GM19468 (cell line): ENCODE measurements at regions not wholly inside any gene's neighbourhood (a gene's known extent, or its start where the extent isn't known, plus 50 kb on each side); places are given as distances from the start of the nearest gene placed in this dataset.
"Not testable (repeated sequence)": the region's sequence is repeated elsewhere in the genome, so short reads cannot be mapped to it uniquely, and the experiment has no call there.

Experiments
- ATAC-seq: cut with Tn5 transposase; IDR thresholded peaks from one replicate; pipeline ENCODE4 v1.9.1; 2021; ENCODE audit warnings: mild to moderate bottlenecking, moderate library complexity, moderate number of reproducible peaks; ENCODE audit not compliant: unreplicated experiment; ENCODE audit errors: extremely low read depth

DNA sequence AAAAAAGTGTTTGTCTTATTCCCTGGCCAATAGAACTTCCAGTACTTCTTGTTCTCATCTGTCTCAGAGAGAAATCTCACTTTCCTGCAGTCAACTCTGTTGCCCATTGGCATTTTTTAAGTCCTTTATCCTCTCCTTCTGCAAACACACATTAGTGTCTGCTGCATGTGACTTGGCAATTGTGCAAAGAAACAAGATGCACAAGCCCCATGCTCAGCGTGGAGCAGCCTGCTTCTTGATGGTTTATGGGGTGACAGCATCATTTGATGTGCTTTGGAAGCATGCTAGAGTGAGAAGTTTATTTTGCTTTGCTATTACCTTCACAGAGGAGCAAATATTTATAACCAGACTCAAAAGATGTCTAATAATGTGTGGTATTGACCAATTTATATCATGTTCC, 238.2 kb downstream of the FAT3 start:
- no peak for ATAC-seq

DNA sequence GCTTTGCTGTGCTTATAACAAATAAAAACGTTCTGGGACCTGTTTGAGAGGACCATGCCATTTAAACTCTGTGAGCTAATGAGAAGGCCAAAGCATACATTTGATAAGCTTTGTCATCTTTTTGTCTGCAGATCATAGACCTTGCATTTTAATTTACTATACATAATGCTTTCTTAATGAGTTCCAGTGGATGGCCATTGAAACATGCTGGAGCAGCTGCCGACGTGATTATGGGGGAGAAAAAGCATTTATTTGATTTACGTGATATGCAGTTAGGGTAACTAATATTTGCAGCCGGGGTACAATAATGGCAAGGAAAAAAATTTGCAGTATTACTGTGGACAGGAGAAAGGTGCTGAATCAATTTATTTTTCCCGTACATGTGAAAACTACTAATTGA, 240.2 kb downstream of the FAT3 start:
- ATAC-seq: no peak

DNA sequence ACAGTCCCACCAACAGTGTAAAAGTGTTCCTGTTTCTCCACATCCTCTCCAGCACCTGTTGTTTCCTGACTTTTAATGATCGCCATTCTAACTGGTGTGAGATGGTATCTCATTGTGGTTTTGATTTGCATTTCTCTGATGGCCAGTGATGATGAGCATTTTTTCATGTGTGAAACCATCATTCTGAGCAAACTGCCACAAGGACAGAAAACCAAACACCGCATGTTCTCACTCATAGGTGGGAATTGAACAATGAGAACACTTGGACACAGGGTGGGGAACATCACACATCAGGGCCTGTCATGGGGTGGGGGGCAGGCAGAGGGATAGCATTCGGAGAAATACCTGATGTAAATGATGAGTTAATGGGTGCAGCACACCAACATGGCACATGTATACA, 240.8 kb downstream of the FAT3 start:
- not testable (repeated sequence) for ATAC-seq

DNA sequence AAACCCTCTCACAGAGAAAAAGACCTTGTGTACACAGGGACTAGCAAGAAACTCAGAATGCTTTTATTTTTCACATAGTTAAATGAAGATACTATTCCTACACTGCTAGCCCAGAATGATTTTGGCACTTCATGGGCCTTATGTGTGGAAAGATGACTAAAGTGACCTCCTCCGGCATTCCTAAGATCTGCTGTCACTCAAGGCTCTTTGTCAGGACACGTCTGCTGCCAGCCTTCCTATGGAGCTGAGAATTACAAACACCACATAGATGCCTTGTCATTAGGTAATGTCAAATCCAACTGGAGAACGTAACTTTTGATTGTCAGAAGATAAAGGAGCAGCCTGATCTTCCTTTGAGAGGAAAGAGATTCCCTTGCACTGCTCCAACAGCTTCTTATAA, 249.1 kb downstream of the FAT3 start:
- no peak for ATAC-seq

DNA sequence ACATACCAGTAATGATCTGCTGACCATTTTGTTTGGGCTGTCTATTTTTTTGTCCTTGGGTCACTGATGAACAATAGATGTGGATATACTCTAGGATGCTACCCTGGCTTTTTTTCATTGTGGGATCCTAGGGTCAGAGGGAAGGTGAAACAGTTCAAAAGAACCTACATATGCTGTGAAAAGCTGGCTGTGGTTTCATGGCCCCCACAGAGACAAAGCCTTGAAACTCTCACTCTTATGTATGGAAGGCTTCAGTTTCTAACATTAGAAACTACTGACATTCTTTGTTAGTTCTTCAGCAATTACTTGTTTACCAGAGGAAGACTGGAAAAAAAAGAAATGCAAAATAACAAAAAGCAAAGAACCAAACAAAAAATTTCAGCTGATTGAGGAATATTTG, 250.7 kb downstream of the FAT3 start:
- no peak for ATAC-seq

DNA sequence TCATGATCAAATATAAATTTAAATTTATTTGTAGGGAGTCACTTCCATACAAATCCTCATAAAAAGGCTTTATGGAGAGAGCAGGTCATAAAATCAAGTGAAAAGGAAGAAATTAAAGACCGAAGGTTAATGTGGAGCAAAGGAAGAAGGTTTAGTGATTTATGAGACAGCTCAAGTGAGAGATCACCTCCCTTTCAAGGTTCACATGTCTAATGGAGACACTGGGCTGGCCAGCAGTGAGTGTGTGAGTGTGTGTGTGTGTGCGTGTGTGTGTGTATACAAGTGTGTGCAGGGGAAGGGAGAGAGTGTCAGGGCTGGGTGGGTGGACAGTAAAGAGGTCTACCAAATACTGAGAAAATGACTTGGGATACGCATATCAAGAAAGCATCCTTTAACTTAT, 251.2 kb downstream of the FAT3 start:
- ATAC-seq: no peak

DNA sequence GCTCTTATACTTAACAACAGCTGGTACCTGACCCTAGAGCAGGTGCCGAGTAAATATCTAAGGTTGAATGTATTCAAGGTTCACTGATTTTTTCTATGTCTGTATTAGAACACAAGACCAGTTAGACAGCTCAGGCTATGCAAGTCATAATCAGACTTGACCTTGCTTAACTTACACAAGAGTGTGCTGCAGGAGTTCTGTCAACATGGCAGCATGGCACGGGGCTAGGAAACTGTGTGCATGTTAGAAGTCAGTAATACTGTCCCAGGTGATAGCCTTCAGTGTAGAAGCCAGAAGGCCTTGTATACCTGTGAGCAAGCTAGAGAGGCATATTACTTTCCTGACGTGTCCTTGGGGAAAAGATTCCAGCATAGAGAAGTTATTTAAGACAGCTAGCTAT, 253.1 kb downstream of the FAT3 start:
- no peak for ATAC-seq

DNA sequence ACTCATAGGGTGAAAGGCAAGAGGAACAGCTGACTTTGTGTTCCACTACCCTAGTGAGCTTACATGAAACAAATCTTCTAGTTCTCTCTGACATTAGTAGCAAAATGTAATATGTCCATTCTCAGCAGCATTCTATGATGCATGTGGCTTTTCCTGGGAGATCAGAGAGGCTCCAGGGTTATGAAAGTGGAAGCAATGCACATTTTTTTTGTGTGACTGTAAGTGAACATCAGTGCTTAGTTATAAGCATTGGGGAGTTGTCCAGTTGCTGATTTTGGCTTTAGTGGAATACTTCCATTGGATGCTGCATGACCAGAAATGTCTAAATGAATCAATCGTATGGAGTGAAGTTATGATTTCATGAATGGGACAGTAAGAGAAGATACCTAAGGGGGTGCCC, 255.9 kb downstream of the FAT3 start:
- ATAC-seq: no peak

DNA sequence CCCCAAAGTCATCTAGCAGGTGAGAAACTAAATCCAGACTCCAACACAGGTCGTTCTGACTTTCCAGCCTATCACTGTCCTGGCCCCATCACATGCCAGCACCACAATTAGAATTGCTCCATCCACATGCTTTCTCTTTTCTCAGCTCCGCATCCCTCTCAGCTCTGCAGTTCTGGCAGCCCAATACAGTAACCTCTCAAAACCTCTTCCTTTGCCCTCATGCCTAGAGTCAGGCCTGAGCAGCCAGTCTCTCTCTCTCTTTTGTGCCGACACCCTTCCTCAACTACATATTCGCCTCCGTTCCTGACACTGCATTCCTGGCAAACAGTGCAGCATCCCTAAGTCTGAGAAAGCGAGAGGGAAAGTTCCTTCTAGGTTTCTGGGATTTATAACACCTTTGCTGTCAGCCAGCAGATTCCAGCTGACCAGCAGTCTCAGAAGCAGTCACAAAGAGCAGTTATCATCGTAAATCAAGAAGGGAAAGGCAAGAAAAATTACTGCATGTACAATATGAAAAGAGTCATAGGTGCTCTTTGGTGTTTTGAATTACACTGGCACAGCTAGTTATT, 258.0 kb downstream of the FAT3 start:
- ATAC-seq: no peak

DNA sequence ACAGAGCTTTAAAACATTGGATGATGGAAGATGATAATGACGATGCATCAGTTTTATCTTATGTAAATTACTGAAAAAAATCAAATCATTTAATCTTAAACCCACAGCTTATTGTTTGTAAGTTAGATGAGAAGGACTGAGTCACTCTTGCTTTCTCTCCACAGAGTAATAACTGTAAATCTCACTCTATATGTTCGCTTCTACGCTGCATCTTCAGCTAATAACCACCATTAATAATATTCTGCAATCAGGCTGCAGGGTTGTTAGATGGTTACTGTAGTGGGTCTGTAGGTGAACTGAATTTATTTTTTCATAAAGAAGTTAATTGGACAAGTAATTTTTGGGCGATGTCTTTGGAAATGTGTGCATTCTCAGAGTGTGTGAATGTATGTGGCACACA, 260.0 kb downstream of the FAT3 start:
- ATAC-seq: no peak

DNA sequence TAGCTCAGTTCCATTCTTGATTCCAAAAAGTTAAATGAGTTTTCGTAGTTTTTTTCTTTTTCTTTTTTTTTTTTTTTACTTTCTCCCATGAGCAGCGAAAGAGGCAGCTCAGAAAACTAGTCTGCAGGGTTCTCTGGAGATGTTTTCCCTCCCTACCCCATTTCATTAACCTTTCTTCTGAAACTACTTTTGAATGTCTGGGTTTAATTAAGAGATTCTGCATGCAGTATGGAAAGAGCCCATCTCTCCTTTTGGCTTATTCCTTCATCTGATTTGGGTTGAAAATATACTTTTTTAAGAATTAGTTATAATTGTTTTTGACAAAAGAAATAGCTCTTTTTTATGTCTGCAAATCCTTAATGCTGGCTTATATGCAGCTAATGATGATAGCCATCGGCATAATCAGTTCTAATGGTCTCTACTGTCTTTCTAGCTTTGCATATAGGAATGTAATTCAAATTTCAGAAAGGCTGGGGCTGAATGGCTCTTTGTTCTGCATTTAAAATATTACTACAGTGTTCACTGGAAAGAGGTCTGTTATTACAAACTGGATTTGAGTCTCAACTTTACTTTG, 265.3 kb downstream of the FAT3 start:
- ATAC-seq: no peak

DNA sequence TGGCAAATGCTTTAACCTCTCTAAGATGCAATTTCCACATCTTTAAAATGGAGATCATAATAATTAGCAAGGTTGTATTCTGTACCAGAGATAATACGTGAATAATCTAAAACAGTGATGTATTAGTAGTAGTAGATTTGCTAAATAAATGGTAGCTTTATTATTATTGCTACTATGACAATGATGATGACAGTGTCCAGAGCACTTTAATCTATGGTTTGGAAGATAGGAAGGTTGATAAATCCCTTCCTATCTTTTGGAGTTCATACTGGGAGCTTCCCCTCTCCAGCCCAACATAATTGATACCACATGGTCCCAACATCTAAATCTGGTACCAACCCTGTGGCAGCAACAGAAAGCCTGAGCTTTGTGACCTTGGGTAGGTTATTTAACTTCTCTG, 267.8 kb downstream of the FAT3 start:
- no peak for ATAC-seq

DNA sequence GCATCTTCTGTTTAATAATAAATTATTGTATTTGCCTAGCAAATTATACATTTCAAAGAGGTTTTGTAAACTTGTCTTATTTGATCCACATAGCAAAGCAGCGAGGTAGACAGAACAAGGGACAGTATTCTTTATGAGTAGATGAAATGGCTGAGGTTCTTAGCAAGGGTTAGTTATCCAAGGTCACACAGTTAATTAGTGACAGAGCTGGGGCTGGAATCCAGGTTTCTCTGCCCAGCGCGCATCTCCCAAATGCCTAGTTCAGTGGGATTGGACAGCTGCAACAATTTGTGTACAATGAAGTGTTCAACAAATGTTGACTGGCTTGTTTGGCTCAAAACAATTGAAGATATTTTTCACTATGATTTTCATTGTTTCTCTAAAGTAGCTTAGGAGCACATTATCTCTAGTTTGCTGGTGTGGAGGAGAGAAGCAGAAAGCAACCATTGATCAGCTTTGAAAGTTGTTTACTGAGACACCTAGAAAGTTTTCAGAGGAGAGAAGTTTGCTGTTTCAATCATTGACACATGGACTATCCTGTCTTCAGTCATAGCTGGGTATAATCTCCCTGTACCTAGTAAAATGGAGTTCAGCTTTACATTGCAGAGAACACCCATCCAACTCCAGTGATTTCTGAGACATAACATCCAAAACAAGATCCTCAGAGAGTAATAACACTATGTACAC, 270.6 kb downstream of the FAT3 start:
- no peak for ATAC-seq

DNA sequence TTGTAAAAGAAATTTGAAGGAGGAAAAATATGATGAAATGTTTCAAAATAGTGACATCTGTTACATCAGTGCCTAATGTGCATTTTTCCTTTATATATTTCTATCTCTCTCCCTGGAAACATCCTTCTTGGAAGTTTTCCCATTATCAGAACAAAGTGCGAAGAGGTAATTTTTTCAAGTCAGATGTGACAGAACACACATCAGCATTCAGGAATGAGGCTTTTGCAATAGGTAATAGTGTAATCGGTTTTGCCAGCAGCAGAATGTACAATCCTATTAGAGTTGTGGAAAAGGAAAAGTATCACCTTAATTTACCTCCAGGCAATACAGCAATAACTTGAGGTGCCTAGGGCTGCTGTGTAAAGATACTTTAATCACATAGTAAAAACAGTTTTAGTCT, 275.8 kb downstream of the FAT3 start:
- ATAC-seq: no peak

DNA sequence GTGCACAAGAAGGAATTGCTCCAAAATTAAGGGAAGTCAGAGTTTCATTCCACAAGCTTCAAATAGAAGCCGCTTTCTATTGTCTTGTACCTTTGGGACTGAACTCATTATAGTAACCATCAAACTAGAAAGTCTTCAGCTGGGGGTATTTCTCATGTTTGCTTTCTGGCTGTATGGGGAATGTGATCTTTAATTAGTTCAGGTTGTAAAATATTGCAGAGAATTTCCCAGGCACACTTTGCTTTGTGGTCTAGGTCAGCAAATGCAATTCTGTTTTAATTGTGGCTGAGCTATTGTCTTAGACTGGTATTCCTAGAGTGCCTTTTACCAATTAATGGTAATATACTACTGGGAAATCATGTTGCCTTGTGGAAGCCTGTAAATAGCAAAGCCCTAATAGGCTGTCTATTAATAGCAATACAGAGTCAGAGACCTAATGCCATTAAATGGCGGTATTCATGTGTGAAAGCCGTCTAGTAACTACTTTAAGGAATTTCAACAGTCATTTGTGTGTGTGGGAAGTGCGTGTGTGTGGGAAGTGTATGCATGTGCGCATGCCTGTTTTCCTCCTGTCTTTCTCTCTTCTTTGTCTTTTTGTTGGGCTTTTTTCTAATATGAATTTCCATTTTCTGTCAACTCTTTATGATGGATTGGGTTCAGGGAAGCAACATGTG, 276.6 kb downstream of the FAT3 start:
- no peak for ATAC-seq

DNA sequence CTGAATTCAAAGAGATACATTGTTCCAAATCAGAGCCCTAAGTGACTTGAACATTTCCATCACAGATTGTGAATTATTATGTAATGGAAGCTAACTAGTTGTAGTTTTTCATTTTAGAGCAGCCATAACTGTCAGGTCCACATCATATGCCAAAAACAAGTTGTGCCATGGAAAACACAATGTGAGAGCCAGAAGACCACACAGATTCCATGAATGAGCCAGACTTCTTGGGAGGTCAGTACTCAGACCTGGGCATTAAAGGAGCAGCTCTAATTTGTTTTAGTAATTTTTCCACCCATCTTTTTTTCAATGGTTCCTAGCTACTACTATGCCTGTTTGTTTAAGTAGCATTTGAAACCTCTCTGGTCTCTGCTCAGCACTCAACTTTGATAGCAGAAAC, 279.4 kb downstream of the FAT3 start:
- ATAC-seq: no peak

DNA sequence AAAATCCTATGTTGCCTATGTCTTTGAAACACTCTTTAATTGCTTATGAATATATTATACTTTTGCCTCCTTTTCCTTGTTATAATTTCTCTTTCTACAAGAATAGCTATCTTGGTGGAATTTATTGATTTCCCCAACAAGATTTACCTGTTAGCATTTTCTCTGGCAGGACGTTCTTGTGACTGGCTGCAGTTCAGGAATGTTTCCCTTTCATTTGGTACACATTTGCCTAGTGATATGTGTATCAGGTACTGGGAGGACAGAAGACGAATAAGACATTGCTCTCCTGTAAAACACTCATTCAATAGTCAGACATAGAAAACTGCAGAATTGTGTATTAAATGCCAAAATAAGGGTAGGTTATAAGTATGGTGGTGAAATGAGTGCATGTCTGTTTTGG, 279.9 kb downstream of the FAT3 start:
- no peak for ATAC-seq

DNA sequence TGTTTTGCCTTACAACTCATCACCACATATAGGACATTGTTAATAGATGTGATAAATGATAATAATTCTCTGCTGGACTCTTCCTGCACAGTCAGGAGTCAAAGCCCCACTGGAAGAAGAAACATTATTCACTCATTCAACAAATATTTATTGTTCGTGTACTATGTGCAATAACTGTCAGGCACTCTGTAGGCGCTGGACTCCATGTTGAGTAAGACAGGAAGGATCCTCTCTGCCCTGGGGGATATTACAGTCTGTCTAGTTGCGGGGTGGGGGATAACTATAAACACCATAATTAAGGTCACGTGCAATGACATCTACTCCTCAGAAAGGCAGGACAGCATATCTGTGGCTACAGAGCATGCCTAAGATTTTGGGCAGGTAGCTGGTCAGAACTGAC, 281.1 kb downstream of the FAT3 start:
- no peak for ATAC-seq

DNA sequence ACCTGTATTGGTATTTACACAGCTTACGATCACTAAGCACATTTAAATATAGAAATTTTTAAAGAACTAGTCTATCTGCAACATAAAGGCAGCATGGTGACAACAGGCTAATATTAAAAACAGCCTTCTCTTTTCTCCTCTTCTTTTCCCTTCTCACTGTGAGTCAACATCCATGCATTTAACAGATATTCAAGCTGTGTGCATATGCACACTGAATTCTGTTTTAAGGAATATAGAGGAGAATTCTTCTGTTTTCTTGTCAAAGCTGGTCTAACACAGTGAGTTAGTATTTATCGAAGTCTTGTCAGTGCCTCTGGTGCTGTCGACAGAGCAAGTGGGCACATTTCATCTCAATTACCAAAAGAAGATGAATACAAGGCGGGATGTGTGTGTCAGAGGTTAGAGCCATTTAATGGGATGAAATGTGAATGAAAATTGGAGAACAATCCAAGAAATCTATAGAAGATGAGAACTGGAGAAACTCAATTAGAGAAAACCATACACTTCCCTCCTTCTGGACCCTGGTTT, 282.3 kb downstream of the FAT3 start:
- no peak for ATAC-seq

DNA sequence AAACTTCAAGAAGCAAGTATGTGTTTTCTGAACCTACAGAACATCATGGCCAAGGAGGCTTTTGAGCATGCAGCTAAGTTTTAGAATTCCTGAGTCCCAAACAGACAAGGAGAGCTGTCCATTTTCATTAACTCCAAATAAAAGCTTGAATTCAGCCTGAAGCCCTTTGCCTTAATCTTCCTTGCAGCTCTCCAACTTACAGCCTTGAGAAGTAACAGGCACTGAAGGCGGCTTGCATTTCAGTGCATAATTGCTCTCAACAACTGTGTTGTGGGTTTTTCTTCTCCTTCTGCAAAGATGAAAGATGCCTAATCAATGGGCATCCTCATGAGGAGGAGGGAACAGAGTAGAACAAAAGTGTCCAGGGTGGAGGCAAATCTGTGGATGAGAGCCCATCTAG, 286.0 kb downstream of the FAT3 start:
- no peak for ATAC-seq

DNA sequence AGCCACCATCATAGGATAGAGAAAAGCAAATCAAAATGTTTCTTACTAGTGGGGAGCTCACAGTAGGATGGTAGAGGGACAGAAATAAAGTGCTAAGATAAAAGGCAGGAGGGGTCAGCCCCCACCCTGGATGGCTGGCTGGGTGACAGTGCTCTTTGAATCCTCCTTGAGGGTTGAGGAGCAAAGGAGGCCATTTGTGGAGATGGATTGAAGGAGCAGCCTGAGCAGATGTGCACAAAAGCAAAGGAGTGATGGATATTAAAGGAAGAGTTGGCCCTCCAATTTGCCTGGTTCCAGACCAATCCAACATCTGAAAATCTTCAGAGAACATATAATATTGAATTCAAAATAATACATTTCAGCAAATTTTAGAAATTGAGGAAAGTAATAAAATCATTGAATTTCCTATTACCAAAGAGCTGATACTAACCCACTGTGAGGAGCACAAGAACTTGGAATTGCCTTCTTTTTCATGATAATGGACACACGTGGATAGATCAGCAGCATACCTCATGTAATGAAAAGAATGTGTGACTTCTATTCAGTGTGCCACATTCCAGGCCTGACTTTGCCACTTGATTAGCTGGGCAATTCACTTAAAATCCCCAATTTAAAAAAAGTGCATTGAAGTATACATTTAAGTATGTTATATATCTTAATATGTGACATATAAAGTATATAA, 287.0 kb downstream of the FAT3 start:
- no peak for ATAC-seq
